ENCODE measurements at regions not wholly inside any gene's neighbourhood (a gene's known extent, or its start where the extent isn't known, plus 50 kb on each side); places are given as distances from the start of the nearest gene placed in this dataset.

GRCh38 chr9:117473293-117473692, 58.4 kb upstream of the ASTN2 start:
- no peak overlapping the region for H3K27ac ChIP-seq
- H3K36me3 ChIP-seq = no peaks in the 10 kb centered on the region
- no peak overlapping the region for H3K4me3 ChIP-seq
- no peaks in the 10 kb centered on the region for H3K9me3 ChIP-seq (ENCODE audit: low read depth)
- no peaks in the 10 kb centered on the region for H3K4me1 ChIP-seq (ENCODE audit: low read depth)
- H3K27me3 ChIP-seq = no peaks in the 10 kb centered on the region
- no peak for TF ChIP-seq CTCF (IDR thresholded peaks at IDR 0.05; ENCODE audit: low read depth, low read length)
- DNase-seq (ENCODE audit: low read depth in 1 of 2, low spot score in 1 of 2) = no peak

- no peak overlapping the region for H3K27ac ChIP-seq
- H3K4me1 ChIP-seq (ENCODE audit: low read depth) = no peaks in the 10 kb centered on the region
- H3K27me3 ChIP-seq = no peaks in the 10 kb centered on the region
- no peak overlapping the region for H3K4me3 ChIP-seq
- no peak for DNase-seq (ENCODE audit: low read depth in 1 of 2, low spot score in 1 of 2)
- no peak for TF ChIP-seq CTCF (IDR thresholded peaks at IDR 0.05; ENCODE audit: low read depth, low read length)
- H3K36me3 ChIP-seq = no peaks in the 10 kb centered on the region
- H3K9me3 ChIP-seq (ENCODE audit: low read depth) = no peaks in the 10 kb centered on the region
Measured at GRCh38 chr9:117470902-117471301, 56.0 kb upstream of the ASTN2 start.

- no peak for DNase-seq (ENCODE audit: low read depth in 1 of 2, low spot score in 1 of 2)
- H3K9me3 ChIP-seq (ENCODE audit: low read depth) = no peaks in the 10 kb centered on the region
- no peaks in the 10 kb centered on the region for H3K27me3 ChIP-seq
Measured at GRCh38 chr9:117470455-117470854, 55.6 kb upstream of the ASTN2 start.

GRCh38 chr9:117466111-117466510, 51.3 kb upstream of the ASTN2 start:
- no peak for DNase-seq (ENCODE audit: low read depth in 1 of 2, low spot score in 1 of 2)
- Histone ChIP-seq H3K4me3 (no peak overlapping the region), H3K4me1 (ENCODE audit: low read depth) (no peaks in the 10 kb centered on the region), H3K27me3 (no peaks in the 10 kb centered on the region), H3K9me3 (ENCODE audit: low read depth) (no peaks in the 10 kb centered on the region), H3K27ac (no peak overlapping the region), H3K36me3 (no peaks in the 10 kb centered on the region)
- no peak for TF ChIP-seq CTCF (IDR thresholded peaks at IDR 0.05; ENCODE audit: low read depth, low read length)

More at GRCh38 chr9:117470455-117470854, 55.6 kb upstream of the ASTN2 start:
- Histone ChIP-seq H3K4me3 (no peak overlapping the region), H3K36me3 (no peaks in the 10 kb centered on the region), H3K27ac (no peak overlapping the region), H3K4me1 (ENCODE audit: low read depth) (no peaks in the 10 kb centered on the region)
- TF ChIP-seq CTCF (IDR thresholded peaks at IDR 0.05; ENCODE audit: low read depth, low read length) = no peak

GRCh38 chr9:117465706-117466105, 50.8 kb upstream of the ASTN2 start:
- Histone ChIP-seq H3K36me3 (no peaks in the 10 kb centered on the region), H3K27me3 (no peaks in the 10 kb centered on the region), H3K27ac (no peak overlapping the region), H3K9me3 (ENCODE audit: low read depth) (no peaks in the 10 kb centered on the region), H3K4me1 (ENCODE audit: low read depth) (no peaks in the 10 kb centered on the region), H3K4me3 (no peak overlapping the region)
- TF ChIP-seq CTCF (IDR thresholded peaks at IDR 0.05; ENCODE audit: low read depth, low read length) = no peak
- DNase-seq (ENCODE audit: low read depth in 1 of 2, low spot score in 1 of 2) = no peak

Data from cardiac muscle cell (in vitro differentiated cells and primary cell).